HAP-1 (cell line): ENCODE measurements at regions not wholly inside any gene's neighbourhood (a gene's known extent, or its start where the extent isn't known, plus 50 kb on each side); places are given as distances from the start of the nearest gene placed in this dataset.

Experiments used
- DNase-seq, 2 experiments: peaks; one replicate each; pipeline ENCODE4 v3.0.0-alpha.2; 2016 to 2020; ENCODE audit warnings: low spot score in 2 of 2
- H3K27me3 ChIP-seq: fragments of 250-450 bp; sonication (Bioruptor Pico); 2 replicates; pipeline ENCODE4 v1.5.1; 2020; ENCODE audit warnings: low read depth, mild to moderate bottlenecking, moderate library complexity
- H3K36me3 ChIP-seq: fragments of 250-450 bp; sonication (Bioruptor Pico); replicated peaks from 2 replicates; pipeline ENCODE4 v1.5.1; 2020; ENCODE audit warnings: mild to moderate bottlenecking
- H3K4me1 ChIP-seq: fragments of 250-450 bp; sonication (Bioruptor Pico); 2 replicates; pipeline ENCODE4 v1.5.1; 2020; ENCODE audit warnings: mild to moderate bottlenecking
- H3K4me3 ChIP-seq: fragments of 250-450 bp; sonication (Bioruptor Pico); 2 replicates; pipeline ENCODE4 v1.5.1; 2020; ENCODE audit warnings: mild to moderate bottlenecking, moderate library complexity
- H3K9me3 ChIP-seq: fragments of 250-450 bp; sonication (Bioruptor Pico); 2 replicates; pipeline ENCODE4 v1.5.1; 2020; ENCODE audit warnings: mild to moderate bottlenecking, moderate library complexity
- in situ Hi-C: fragments of 300-500 bp; cut with MboI; formaldehyde crosslinking; loops from 3 replicates; pipeline ENCODE4 v1.14.3; 2020; ENCODE audit warnings: low sequenced_read_pairs, inconsistent platforms, mixed read lengths

DNA sequence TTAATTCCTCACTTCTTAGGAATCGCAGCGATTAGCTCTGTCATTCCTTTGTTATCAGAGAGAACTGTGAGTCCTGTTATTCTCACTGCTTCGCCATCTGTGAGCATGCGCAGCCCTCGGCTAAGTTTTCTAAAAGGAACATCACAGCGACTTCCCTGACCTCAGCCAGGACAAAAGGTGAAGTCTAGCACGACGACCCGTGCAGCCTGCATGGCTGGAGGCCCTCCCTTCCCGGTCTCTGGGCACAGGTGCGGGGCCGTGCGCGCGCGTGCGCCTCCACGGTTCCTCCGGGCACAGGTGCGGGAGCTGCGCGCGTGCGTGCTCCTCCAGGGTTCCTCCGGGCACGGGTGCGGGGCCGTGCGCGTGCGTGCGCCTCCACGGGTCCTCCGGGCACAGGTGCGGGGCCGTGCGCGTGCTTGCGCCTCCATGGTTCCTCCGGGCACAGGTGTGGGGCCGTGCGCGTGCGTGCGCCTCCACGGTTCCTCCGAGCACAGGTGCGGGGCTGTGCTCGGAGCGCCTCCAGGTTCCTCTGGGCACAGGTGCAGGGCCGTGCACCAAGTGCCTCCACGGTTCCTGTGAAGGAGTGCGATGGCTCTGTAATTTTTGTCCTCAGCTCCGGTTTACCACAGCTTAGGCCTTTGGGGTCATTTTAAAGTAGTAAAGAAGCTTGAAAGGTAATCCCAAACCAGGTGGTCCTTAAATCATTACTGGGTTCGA lies 212.3 kb downstream of the ERMARD start:
- Histone ChIP-seq H3K4me1 (no peaks in the 10 kb centered on the region), H3K9me3 (no peaks in the 10 kb centered on the region), H3K4me3 (no peak overlapping the region), H3K36me3 (no peaks in the 10 kb centered on the region), H3K27me3 (no peaks in the 10 kb centered on the region)
- in situ Hi-C loops = no loop called here
- DNase-seq = no peak

GRCh38 chr6:169962604-169963469 lies 211.4 kb downstream of the ERMARD start:
- DNase-seq = no peak
- Histone ChIP-seq H3K4me1 (no peaks in the 10 kb centered on the region), H3K9me3 (no peaks in the 10 kb centered on the region), H3K36me3 (no peaks in the 10 kb centered on the region), H3K27me3 (no peaks in the 10 kb centered on the region), H3K4me3 (no peak overlapping the region)
- in situ Hi-C loops = no loop called here

- no peaks in the 10 kb centered on the region for H3K36me3 ChIP-seq
- no peaks in the 10 kb centered on the region for H3K4me1 ChIP-seq
- H3K9me3 ChIP-seq = no peaks in the 10 kb centered on the region
- DNase-seq = no peak
- H3K4me3 ChIP-seq = no peak overlapping the region
- in situ Hi-C loops = no loop called here
- H3K27me3 ChIP-seq = no peaks in the 10 kb centered on the region
Observed at GRCh38 chr6:169961772-169962561, 210.5 kb downstream of the ERMARD start.

DNA sequence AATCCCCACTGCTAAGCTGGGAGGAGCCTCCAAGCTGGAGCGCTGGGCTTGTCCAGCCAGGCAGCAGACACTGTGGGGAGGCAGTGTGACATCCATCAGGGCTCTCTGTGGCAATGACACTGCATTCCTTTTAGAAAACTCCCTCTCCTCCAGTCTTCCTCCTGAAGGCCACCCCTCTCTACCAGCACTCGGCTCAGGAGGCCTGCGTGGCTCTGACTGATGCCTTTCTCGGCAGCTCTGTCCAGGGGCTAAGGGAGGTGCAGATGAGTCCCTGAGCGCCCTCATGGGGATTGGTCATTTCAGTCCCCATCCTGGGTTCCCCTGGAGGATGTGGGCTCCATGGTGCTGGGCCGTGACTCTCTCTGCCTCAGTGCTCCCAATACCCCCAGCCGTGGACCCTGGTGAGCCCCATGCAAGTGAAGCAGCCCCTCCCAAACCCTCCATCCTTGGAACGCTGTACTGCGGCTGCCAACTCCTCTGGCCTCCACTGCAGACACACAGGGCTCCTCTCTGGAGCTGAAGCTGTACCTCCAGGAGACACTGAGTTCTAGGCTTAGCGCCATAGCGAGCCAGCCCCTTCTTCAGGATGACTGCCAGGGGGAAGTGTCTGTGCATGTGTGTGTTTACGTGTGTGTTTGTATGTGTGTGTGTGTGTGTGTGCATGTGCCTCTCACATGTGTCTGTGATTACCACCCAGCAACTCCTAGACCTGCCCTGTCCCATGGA lies 209.6 kb downstream of the ERMARD start:
- DNase-seq = no peak
- Histone ChIP-seq H3K27me3 (no peaks in the 10 kb centered on the region), H3K9me3 (no peaks in the 10 kb centered on the region), H3K4me3 (no peak overlapping the region), H3K4me1 (no peaks in the 10 kb centered on the region), H3K36me3 (no peaks in the 10 kb centered on the region)
- in situ Hi-C loops = no loop called here

DNA sequence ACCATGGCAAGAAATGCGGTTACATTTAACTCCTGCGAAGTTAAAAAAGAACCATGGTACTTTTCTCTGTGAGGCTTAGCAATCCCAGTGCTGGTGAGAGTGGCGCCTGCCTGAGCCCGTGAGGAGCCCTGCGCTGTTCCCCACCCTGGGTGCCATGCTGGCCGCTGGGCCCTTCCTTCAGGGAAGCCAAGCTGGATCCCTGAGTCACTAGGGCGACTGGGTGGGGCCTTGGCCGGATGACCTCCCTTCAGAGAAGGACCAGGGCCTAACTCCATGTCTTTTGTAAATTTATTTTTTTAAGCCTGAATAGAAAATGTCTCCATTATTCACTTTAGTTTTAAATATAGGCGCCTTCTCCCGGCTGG lies 209.1 kb downstream of the ERMARD start:
- no peaks in the 10 kb centered on the region for H3K4me1 ChIP-seq
- in situ Hi-C loops = no loop called here

DNA sequence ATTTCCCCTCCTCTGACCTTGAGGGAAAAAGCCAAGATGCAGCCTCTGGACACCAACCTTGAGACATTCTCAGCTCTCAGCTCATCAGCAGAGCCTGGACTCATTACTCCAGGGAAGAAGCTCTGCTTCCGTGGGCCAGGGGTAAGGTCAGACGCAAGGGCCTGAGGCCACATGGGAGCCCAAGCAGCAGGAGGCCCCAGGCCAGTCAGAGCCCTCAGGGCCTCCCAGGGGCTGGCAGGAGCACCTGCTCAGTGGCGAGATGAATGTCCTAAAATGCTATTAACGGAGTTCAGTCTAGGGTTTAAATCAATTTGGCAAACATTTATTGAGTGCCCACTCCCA lies 208.6 kb downstream of the ERMARD start:
- Histone ChIP-seq H3K27me3 (no peaks in the 10 kb centered on the region), H3K4me3 (no peak overlapping the region), H3K36me3 (no peaks in the 10 kb centered on the region), H3K4me1 (no peaks in the 10 kb centered on the region), H3K9me3 (no peaks in the 10 kb centered on the region)
- in situ Hi-C loops = no loop called here
- DNase-seq = no peak

More for the DNA sequence above, 209.1 kb downstream of the ERMARD start:
- Histone ChIP-seq H3K9me3 (no peaks in the 10 kb centered on the region), H3K27me3 (no peaks in the 10 kb centered on the region), H3K36me3 (no peaks in the 10 kb centered on the region), H3K4me3 (no peak overlapping the region)
- no peak for DNase-seq

DNA sequence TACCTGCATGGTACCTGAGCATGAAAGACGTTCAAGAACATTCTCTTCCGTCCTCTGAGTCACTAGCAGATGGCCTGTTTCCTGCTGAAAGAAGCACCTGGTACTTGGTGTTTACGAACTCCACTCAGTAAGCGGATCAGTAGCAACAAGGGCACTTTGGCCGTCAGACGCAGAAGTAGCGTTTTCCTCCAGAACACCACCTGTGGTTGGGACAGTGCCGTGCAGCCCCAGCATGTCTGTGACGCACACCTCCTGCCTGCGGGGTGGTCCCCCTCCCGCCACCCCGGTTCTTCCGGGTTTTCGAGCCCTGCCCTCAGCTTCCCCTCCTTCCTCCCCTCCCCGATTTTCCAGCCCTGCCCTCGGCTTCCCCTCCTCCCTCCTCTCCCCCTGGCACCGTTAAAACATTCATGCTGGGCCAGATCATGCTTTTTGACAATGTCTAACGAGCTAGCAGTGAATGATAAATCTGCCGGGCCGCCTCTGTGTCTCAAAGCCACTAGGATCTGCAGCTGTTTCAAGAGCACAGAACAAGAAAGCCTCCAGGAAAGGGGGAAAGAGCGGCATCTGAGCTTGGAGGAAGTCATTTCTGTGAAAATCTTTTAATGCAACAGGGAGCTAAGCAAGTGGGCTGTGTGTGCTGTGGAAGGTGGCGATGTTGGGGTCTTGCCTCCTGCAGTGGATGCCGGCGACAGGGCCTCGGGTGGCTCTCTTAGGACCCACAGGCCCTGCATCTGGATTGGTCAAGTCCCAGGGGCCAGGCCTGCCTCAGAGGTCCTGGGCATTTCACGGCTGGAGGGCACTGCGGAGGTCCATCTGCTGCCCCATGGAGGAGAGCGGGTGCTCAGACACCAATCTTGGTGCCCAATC lies 207.9 kb downstream of the ERMARD start:
- H3K4me1 ChIP-seq = no peaks in the 10 kb centered on the region
- no peak for DNase-seq
- no peaks in the 10 kb centered on the region for H3K36me3 ChIP-seq
- H3K4me3 ChIP-seq = no peak overlapping the region
- in situ Hi-C loops = no loop called here
- no peaks in the 10 kb centered on the region for H3K27me3 ChIP-seq
- no peaks in the 10 kb centered on the region for H3K9me3 ChIP-seq

DNA sequence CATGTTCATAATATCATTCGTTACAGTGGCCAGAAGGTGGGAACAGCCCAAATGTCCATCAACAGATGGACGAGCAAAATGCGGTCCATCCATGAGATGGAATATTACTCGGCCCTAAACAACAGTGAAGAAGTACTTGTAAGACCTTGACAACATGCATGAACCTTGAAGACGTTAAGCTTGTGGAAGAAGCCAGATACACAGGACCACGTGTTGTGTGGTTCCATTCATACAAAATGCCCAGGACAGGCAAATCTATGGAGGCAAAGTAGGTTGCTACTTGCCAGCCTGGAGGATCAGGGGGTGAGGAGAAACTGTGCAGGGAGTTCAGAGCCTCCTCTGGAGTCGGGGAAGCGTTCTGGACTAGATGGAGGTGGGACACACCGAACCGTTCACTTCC lies 207.1 kb downstream of the ERMARD start:
- H3K9me3 ChIP-seq = no peaks in the 10 kb centered on the region
- in situ Hi-C loops = no loop called here
- H3K36me3 ChIP-seq = no peaks in the 10 kb centered on the region
- no peak for DNase-seq
- H3K4me1 ChIP-seq = no peaks in the 10 kb centered on the region
- no peaks in the 10 kb centered on the region for H3K27me3 ChIP-seq
- no peak overlapping the region for H3K4me3 ChIP-seq

- no peaks in the 10 kb centered on the region for H3K4me1 ChIP-seq
- no peak overlapping the region for H3K4me3 ChIP-seq
- no peaks in the 10 kb centered on the region for H3K27me3 ChIP-seq
- DNase-seq = no peak
- no peaks in the 10 kb centered on the region for H3K36me3 ChIP-seq
- in situ Hi-C loops = no loop called here
- no peaks in the 10 kb centered on the region for H3K9me3 ChIP-seq
Observed at GRCh38 chr6:169957351-169957963, 206.0 kb downstream of the ERMARD start.

DNA sequence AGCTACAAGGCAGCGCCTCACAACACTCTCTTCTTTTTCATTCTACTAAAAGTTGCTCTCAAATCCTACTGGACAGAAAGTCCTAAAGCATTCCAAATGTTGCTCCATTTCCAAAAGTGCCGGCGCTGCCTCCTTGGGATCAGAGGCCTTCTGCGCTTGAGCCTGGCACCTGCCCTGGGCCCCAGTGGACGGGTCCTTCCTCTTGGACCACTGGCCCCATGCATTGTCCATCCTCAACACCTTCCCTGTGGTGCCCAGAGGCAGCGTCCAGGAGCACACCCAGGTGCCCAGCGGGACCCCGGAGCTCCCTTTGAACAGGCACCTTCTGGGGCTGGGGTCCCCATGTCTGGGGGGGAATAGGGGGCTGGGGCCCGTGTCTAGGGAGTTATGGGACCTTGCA lies 205.2 kb downstream of the ERMARD start:
- no peaks in the 10 kb centered on the region for H3K36me3 ChIP-seq
- H3K4me3 ChIP-seq = no peak overlapping the region
- no peaks in the 10 kb centered on the region for H3K9me3 ChIP-seq
- in situ Hi-C loops = no loop called here
- H3K27me3 ChIP-seq = no peaks in the 10 kb centered on the region
- H3K4me1 ChIP-seq = no peaks in the 10 kb centered on the region
- no peak for DNase-seq

DNA sequence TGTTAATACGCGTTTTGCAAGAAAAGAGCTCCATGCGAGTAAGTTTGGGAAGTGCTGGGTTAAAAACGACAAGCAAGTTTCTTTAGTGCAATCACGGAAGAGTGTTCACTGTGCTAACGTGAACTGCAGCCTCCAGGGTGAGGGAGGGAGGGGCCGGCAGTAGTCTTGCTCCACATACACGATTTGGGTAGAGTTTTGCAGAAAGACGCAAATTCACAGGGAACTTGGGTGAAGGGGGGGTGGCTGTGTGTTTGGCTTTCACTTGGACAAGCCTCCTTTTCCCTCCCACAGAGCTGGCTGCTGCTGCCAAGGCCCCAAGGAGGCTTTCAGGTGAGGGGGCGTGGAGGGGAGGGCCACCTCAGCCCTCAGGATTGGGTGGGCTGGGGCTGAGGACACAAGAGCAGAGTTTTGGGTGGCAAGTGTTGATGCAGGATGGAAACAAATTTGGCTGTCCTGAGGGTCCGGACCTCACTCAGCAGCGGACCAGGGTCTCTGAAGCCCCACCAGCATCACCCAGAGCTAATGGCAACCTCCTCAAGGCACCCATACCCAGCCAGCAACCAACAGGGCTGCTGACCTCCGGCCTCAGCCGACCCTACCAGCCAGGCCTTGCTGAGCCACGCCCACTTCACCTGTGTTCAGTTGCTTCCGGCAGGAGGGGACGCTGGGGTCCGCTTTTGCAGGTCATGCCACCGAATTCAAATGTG lies 204.5 kb downstream of the ERMARD start:
- H3K27me3 ChIP-seq = no peaks in the 10 kb centered on the region
- in situ Hi-C loops = no loop called here
- H3K4me3 ChIP-seq = no peak overlapping the region

DNA sequence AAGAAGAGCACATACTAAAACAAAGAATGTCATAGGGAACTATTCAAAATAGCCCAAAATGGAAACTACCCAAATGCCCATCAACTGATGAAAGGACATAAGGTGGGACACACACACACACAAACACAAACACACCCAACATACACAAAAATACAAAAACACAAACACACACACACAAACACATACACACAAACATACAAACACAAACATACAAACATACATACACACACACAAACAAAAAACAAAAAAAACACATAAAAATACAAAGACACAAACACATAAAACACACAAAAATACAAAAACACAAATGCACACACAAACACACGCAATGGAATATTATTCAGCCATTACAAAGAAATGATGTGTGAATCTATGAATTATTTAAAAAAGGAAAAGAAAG lies 203.6 kb downstream of the ERMARD start:
- no peak for DNase-seq
- H3K27me3 ChIP-seq = no peaks in the 10 kb centered on the region
- no peak overlapping the region for H3K4me3 ChIP-seq
- no peaks in the 10 kb centered on the region for H3K4me1 ChIP-seq
- in situ Hi-C loops = no loop called here
- no peaks in the 10 kb centered on the region for H3K9me3 ChIP-seq
- no peaks in the 10 kb centered on the region for H3K36me3 ChIP-seq

More for the DNA sequence above, 204.5 kb downstream of the ERMARD start:
- no peak for DNase-seq
- no peaks in the 10 kb centered on the region for H3K4me1 ChIP-seq
- no peaks in the 10 kb centered on the region for H3K36me3 ChIP-seq
- no peaks in the 10 kb centered on the region for H3K9me3 ChIP-seq
